ENCODE measurements at regions not wholly inside any gene's neighbourhood (a gene's known extent, or its start where the extent isn't known, plus 50 kb on each side); places are given as distances from the start of the nearest gene placed in this dataset.

GRCh38 chr3:102229062-102229655, 205.7 kb upstream of the ZPLD1 start:
- Histone ChIP-seq H3K27me3 (ENCODE audit: insufficient read depth, low read length, poor library complexity, severe bottlenecking) (no peaks in the 10 kb centered on the region), H3K9ac (ENCODE audit: low read depth, low read length, poor library complexity, severe bottlenecking) (no peak overlapping the region), H3K36me3 (ENCODE audit: insufficient read depth, low read length) (no peaks in the 10 kb centered on the region), H3F3A (ENCODE audit: low read depth) (no peaks in the 10 kb centered on the region), H3K4me1 (ENCODE audit: insufficient read depth, low read length, poor library complexity, severe bottlenecking) (peaks cover 10% of the 10 kb centered on the region), H2AFZ (ENCODE audit: low read length) (no peak overlapping the region), H3K4me3 (ENCODE audit: low read length, poor library complexity, severe bottlenecking) (no peak overlapping the region), H3K9me3 (ENCODE audit: insufficient read depth, low read depth, low read length) (no peaks in the 10 kb centered on the region), H3K79me2 (ENCODE audit: insufficient read depth, low read length) (no peaks in the 10 kb centered on the region), H3K4me2 (ENCODE audit: low read depth, low read length, poor library complexity, severe bottlenecking) (no peak overlapping the region), H3K9me2 (replicated peaks; ENCODE audit: low read depth, low read length) (no peaks in the 10 kb centered on the region), H4K20me1 (ENCODE audit: insufficient read depth, low read length, poor library complexity, severe bottlenecking) (no peaks in the 10 kb centered on the region)
- TF ChIP-seq EZH2phosphoT487 (IDR thresholded peaks at IDR 0.05; ENCODE audit: borderline replicate concordance), result no peak
- peak; percentile 96 for TF ChIP-seq CTCF (conservative IDR thresholded peaks at IDR 0.05; ENCODE audit: low read length)

- H3K4me3 ChIP-seq (ENCODE audit: low read length, poor library complexity, severe bottlenecking), result no peak overlapping the region
- H3K27me3 ChIP-seq (ENCODE audit: insufficient read depth, low read length, poor library complexity, severe bottlenecking), result no peaks in the 10 kb centered on the region
- H3K4me1 ChIP-seq (ENCODE audit: insufficient read depth, low read length, poor library complexity, severe bottlenecking), result peaks cover 18% of the 10 kb centered on the region
- H3K9ac ChIP-seq (ENCODE audit: low read depth, low read length, poor library complexity, severe bottlenecking), result no peak overlapping the region
- no peaks in the 10 kb centered on the region for H3K36me3 ChIP-seq (ENCODE audit: insufficient read depth, low read length)
- no peaks in the 10 kb centered on the region for H4K20me1 ChIP-seq (ENCODE audit: insufficient read depth, low read length, poor library complexity, severe bottlenecking)
- H3K4me2 ChIP-seq (ENCODE audit: low read depth, low read length, poor library complexity, severe bottlenecking), result no peak overlapping the region
- H3K79me2 ChIP-seq (ENCODE audit: insufficient read depth, low read length), result no peaks in the 10 kb centered on the region
- H3K9me2 ChIP-seq (replicated peaks; ENCODE audit: low read depth, low read length), result no peaks in the 10 kb centered on the region
- H2AFZ ChIP-seq (ENCODE audit: low read length), result peak overlapping the region; percentile 16; the same call in 1 of the 2 replicates
- TF ChIP-seq CTCF (conservative IDR thresholded peaks at IDR 0.05; ENCODE audit: low read length) (no peak), EZH2phosphoT487 (IDR thresholded peaks at IDR 0.05; ENCODE audit: borderline replicate concordance) (no peak)
- H3F3A ChIP-seq (ENCODE audit: low read depth), result no peaks in the 10 kb centered on the region
- H3K9me3 ChIP-seq (ENCODE audit: insufficient read depth, low read depth, low read length), result no peaks in the 10 kb centered on the region
These were observed 204.8 kb upstream of the ZPLD1 start for GRCh38 chr3:102230057-102230456.

- Histone ChIP-seq H3K36me3 (ENCODE audit: insufficient read depth, low read length) (no peaks in the 10 kb centered on the region), H3K4me3 (ENCODE audit: low read length, poor library complexity, severe bottlenecking) (no peak overlapping the region), H2AFZ (ENCODE audit: low read length) (no peak overlapping the region), H3K4me1 (ENCODE audit: insufficient read depth, low read length, poor library complexity, severe bottlenecking) (peaks cover 18% of the 10 kb centered on the region), H3F3A (ENCODE audit: low read depth) (no peaks in the 10 kb centered on the region), H3K9ac (ENCODE audit: low read depth, low read length, poor library complexity, severe bottlenecking) (no peak overlapping the region), H3K79me2 (ENCODE audit: insufficient read depth, low read length) (no peaks in the 10 kb centered on the region), H3K9me3 (ENCODE audit: insufficient read depth, low read depth, low read length) (no peaks in the 10 kb centered on the region), H3K4me2 (ENCODE audit: low read depth, low read length, poor library complexity, severe bottlenecking) (peak overlapping the region; percentile 41), H3K27me3 (ENCODE audit: insufficient read depth, low read length, poor library complexity, severe bottlenecking) (no peaks in the 10 kb centered on the region), H4K20me1 (ENCODE audit: insufficient read depth, low read length, poor library complexity, severe bottlenecking) (no peaks in the 10 kb centered on the region), H3K9me2 (replicated peaks; ENCODE audit: low read depth, low read length) (no peaks in the 10 kb centered on the region)
- TF ChIP-seq CTCF (conservative IDR thresholded peaks at IDR 0.05; ENCODE audit: low read length) (no peak), EZH2phosphoT487 (IDR thresholded peaks at IDR 0.05; ENCODE audit: borderline replicate concordance) (0 out of 2 replicates have a peak, but pooled peaks have one; percentile 15)
These were observed 200.9 kb upstream of the ZPLD1 start for GRCh38 chr3:102233881-102234280.

Measured in Loucy (cell line).